HG02840 (cell line): ENCODE measurements at regions not wholly inside any gene's neighbourhood (a gene's known extent, or its start where the extent isn't known, plus 50 kb on each side); places are given as distances from the start of the nearest gene placed in this dataset.
"Not testable (repeated sequence)": the region's sequence is repeated elsewhere in the genome, so short reads cannot be mapped to it uniquely, and the experiment has no call there.

Experiments
- ATAC-seq: cut with Tn5 transposase; IDR thresholded peaks from one replicate; pipeline ENCODE4 v1.9.1; 2021; ENCODE audit warnings: mild to moderate bottlenecking, moderate library complexity, moderate number of reproducible peaks; ENCODE audit not compliant: unreplicated experiment, low FRiP score

GRCh38 chr4:64216741-64217140, 192.5 kb downstream of the TECRL start:
- no peak for ATAC-seq

- no peak for ATAC-seq
Measured at GRCh38 chr4:64205376-64205775, 203.9 kb downstream of the TECRL start.

- ATAC-seq, result no peak
Measured at GRCh38 chr4:64200001-64200555, 209.2 kb downstream of the TECRL start.

DNA sequence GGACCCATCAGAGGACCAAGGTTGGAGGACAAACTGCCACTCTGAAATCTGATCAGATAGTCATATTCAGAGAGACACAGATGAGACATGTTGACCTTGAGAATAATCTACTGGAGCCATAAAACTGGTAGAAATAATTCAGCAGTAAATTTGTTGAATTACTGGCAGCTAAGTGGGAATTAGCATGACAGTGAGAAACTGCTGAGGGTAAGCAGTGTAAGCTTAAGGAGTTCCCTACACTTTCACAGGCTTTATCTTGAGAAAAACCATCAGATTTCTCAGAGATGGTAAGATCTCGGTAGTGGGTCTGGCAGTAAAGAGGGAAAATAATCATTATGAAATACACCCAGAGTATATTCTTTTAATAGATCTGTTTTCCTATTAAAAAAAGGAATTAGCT, 213.7 kb downstream of the TECRL start:
- ATAC-seq, result no peak

GRCh38 chr4:64192731-64193412, 216.4 kb downstream of the TECRL start:
- no peak for ATAC-seq

DNA sequence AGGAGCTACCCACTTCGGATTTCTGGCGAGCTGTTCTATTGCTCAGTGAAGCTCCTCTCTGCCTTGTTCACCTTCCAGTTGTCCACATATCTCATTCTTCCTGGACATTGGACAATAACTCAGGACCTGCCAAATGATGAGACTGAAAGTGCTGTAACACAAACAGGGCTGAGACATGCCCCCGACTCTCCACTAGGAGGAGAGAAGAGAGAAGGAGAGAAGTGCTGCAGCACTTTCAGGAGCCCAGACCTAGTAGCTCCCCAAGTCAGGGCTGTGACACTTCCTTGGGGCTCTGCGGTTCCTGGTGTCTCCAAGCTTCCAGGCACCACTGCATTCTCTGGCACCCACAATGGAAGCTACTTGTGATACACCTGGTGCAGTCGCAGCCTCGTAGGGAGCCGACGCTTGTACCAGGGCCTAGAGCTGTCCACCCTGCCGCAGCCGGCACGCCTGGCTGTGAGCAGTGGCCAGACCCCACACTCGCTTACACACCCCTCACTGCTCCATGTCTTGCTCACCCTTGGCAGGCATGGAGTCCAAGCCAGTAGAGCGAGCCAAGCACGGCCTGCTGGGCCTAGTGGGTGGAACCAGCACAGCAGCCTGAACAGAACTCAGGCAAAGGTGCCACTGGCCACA, 234.9 kb downstream of the TECRL start:
- ATAC-seq, result no peak

GRCh38 chr4:64166365-64166764, 242.9 kb downstream of the TECRL start:
- no peak for ATAC-seq

DNA sequence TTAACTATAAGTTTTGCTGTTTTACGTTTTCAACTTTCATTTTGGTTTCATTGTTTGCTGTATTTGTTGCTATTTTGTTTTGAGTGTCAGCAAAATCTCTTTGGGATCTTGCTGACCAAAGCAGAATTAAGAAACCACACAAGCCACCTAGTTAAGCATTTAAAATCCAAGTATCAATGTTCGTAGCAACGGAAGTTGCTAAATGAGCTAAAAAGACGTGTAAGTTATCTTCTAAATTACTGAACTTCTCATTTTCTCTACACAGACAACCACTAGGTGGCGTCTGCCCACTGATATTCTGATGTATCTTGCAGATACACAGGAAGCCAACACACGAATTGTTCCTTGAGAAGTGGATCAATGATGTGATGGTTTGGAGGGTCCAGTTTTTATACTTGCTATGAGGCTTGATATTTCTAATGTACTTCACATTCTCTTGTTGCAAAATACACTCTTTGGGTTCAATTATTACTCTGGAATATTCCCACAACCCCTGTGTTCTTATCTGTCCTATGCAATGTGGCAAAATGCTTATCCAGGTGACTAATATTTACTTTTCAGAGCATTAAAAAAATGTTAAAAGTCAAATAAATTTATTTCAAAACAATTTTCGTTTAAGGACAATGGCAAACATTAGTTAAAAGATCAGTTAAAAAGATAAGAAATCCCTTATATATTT, 250.5 kb downstream of the TECRL start:
- ATAC-seq, result peak; percentile 56

DNA sequence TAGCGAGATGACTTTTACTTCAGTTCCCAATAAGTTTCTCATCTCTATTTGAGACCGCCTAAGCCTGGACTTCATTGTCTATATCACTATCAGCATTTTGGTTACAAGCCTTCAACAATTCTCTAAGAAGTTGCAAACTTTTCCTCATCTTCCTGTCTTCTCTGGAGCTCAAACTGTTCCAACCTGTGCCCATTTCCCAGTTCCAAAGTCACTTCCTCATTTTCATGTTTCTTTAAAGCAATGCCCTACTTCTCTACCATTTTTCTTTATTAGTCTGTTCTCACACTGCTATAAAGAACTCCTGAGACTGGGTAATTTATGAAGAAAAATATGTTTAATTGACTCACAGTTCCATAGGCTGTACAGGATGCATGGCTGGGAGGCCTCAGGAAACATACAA, 251.9 kb downstream of the TECRL start:
- no peak for ATAC-seq

DNA sequence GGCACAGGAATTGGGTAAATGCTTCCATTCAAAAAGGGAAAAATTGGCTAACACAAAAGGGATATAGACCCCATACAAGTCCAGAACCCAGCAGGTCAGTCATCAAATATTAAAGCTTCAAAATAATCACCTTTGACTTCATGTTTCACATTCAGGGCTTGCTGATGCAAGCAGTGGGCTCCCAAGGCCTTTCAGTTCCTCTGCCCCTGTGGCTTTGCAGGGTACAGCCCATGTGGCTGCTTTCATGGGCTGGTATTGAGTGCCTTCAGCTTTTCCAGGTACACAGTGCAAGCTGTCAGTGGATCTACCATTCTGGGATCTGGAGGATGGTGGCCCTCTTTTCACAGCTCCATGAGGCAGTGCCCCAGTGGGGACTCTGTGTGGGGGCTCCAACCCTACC, 253.0 kb downstream of the TECRL start:
- ATAC-seq, result no peak

DNA sequence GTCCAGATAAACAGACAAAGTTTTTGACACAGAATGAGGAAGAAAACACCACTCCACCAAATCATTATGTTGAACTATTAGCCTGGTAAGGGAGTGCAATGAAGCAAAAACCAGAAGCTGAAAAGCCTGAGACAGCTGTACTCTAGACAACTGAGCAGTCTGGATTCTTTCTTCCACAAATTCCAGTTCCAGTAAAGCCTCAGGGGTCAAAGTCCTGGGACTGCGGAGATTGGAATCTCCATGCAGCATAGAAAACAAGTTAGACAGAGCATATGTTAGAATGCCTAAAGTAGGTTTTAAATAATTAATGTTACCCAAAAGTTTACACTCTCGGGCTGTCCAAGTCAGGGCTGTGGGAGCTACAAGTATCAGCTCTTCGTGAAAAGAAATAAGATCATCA, 263.2 kb downstream of the TECRL start:
- ATAC-seq, result no peak

DNA sequence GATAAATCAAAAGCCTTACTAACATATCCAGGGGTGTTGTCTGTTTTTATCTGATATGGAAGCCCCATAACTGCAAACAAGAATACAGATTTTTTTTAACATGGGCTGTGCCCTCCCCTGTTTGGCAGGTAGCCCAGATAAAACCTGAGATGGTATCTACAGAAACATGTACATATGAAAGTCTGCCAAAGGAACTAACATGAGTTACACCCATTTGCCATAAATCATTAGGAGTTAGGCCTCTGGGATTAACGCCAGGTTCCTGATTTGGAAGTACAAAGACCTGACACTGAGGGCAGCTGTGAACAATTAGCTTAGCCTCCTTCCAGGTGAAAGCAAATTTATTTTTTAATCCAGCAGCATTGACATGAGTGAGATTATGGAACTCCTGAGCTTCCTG, 264.3 kb downstream of the TECRL start:
- ATAC-seq, result no peak

DNA sequence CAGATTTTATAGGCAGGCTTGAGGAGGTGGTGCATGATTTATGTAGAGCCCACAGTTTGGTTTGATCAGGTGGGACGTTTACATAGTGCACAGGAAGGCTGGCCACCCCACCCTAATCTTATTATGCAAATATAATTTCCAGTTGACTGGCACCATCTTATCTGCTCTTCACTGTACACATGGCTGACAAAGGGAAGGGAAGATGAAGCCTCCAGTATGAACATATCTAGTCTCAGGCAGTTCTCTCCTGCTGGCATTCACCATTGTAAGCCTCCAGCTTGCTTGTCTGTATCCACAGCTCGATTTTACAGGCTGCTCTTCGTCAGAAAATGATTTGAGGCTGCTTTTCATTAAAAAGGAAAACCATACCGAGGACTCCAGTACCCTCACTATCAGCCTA, 278.3 kb downstream of the TECRL start:
- no peak for ATAC-seq

GRCh38 chr4:64125354-64125753, 283.9 kb downstream of the TECRL start:
- no peak for ATAC-seq

- ATAC-seq, result no peak
Measured at GRCh38 chr4:64121803-64122202, 287.4 kb downstream of the TECRL start.

DNA sequence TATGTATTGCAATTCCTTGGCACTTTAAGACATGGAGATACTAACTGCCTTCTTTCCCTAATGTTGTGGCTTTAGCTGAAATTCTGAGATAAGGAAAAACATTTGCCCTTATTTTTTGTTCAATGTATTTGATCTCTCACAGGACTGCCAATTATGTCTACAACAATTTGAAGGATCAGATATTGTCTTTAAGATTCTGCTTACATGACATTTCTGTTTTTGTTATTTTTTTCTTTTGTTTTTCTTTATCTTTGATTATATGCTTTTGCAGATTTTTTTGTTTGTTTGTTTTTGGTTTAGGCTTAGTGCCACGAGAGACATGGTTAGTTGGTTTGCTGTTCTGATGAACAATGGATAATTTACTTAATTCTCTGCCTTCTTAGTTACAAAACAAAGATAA, 303.3 kb downstream of the TECRL start:
- no peak for ATAC-seq

- ATAC-seq, result no peak
Measured at GRCh38 chr4:64095398-64095797, 313.9 kb downstream of the TECRL start.

DNA sequence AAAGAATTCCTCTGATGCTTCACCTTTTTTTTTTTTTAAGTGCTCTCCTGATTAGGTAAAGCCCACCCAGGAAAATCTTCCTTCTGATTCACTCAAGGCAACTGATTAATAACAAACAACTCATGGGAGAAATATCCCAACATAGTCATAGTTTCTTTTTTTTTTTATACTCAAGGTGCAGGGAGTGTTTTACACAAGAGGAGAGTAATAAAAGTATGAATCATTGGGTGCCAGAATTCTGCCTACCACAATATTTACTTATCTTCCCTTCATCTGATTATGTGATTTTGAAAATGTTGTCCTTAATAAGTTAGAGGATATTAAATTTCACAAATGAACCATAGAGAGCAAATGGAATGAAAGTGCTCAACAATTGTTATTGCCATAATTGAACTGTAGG, 329.9 kb downstream of the TECRL start:
- ATAC-seq, result no peak

DNA sequence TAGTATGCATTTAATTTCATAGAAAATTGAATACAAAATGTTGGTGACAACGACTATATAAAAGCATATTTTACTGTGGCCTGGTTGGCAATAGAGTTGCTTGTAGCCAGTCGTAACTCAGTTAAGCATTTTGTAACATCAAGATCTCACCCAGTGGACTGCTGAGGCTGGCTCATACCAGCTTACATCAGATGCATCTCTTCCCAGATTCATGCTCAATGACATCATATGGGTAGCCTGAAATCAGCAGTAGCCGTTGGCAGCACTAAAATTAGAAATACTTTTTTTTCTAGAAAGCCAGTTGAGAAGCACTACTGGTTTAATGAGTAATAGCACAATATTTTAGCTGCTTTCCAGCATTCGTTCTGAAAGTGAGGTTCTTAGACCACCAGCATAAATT, 341.2 kb downstream of the TECRL start:
- no peak for ATAC-seq

DNA sequence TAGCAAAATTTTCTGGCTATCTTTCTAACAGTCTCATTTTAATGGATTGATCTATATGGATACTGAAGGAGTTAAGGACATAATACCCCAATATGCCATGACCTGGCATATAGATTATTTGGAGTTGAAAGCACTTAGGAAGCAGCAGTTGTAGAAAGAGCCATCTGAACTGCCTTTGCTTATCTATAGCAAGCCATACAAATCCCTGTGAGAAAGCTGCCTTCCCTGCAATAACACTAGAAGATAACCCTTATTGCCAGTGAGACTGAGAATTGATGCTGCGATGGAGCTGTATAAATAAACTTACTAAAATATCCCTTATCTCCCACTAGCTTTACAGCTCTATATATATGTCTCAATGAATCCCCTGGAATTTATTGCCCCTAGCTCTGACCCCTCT, 346.3 kb downstream of the TECRL start:
- no peak for ATAC-seq

GRCh38 chr4:64037033-64037432, 372.2 kb downstream of the TECRL start:
- not testable (repeated sequence) for ATAC-seq

DNA sequence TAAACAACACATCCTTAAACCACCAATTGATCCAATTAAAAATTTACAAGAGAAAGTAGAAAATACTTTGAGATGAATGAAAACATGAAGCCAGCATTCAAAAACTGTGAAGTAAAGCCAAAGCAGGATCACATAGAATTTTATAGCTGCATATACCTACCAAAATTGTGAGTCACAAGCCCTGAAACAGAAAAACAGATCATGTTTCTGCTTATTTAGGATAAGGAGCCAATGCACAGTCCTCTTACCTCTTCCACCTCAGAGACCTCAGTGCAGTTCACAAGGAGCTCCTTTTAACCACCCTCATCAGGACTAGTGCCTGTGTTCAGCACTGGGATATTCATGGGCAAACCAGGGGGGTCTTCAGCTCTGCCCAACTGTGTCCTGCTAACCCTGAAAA, 386.7 kb downstream of the TECRL start:
- no peak for ATAC-seq
